IPS-20b (cell line): ENCODE measurements at regions not wholly inside any gene's neighbourhood (a gene's known extent, or its start where the extent isn't known, plus 50 kb on each side); places are given as distances from the start of the nearest gene placed in this dataset.
"Not testable (repeated sequence)": the region's sequence is repeated elsewhere in the genome, so short reads cannot be mapped to it uniquely, and the experiment has no call there.

Experiments used
- H3K27ac ChIP-seq: one replicate; pipeline ENCODE4 v1.5.1; 2013; ENCODE audit warnings: low read length
- H3K27me3 ChIP-seq: 2 replicates; pipeline ENCODE4 v1.6.1; 2013; ENCODE audit warnings: mild to moderate bottlenecking, low read length, inconsistent platforms; ENCODE audit not compliant: insufficient read depth
- H3K36me3 ChIP-seq: 2 replicates; pipeline ENCODE4 v1.6.1; 2013; ENCODE audit warnings: low read depth, mild to moderate bottlenecking, inconsistent platforms, low read length, moderate library complexity; ENCODE audit not compliant: insufficient read depth
- H3K4me1 ChIP-seq: 2 replicates; pipeline ENCODE4 v1.6.1; 2013; ENCODE audit warnings: mild to moderate bottlenecking, control low read depth, inconsistent platforms, low read length, moderate library complexity; ENCODE audit not compliant: insufficient read depth
- H3K4me3 ChIP-seq: 2 replicates; pipeline ENCODE4 v1.5.1; 2013; ENCODE audit warnings: mild to moderate bottlenecking, low read length, inconsistent platforms
- H3K9ac ChIP-seq: 2 replicates; pipeline ENCODE4 v1.6.1; 2013; ENCODE audit warnings: low read depth, mild to moderate bottlenecking, inconsistent platforms, low read length, moderate library complexity
- H3K9me3 ChIP-seq: 2 replicates; pipeline ENCODE4 v1.6.1; 2013; ENCODE audit warnings: mild to moderate bottlenecking, low read depth, low read length, inconsistent platforms; ENCODE audit not compliant: insufficient read depth

- no peaks in the 10 kb centered on the region for H3K36me3 ChIP-seq
- no peak overlapping the region for H3K27ac ChIP-seq
- H3K9ac ChIP-seq, result no peak overlapping the region
- H3K9me3 ChIP-seq, result no peaks in the 10 kb centered on the region
- no peaks in the 10 kb centered on the region for H3K27me3 ChIP-seq
- H3K4me1 ChIP-seq, result peaks cover 14% of the 10 kb centered on the region
- no peak overlapping the region for H3K4me3 ChIP-seq
Observed at GRCh38 chr12:58415716-58416115, 474.3 kb downstream of the ATP23 start.

- Histone ChIP-seq H3K9ac (no peak overlapping the region), H3K9me3 (no peaks in the 10 kb centered on the region), H3K27ac (no peak overlapping the region), H3K36me3 (no peaks in the 10 kb centered on the region), H3K27me3 (no peaks in the 10 kb centered on the region), H3K4me3 (no peak overlapping the region), H3K4me1 (peaks cover 14% of the 10 kb centered on the region)
Observed at GRCh38 chr12:58416236-58416635, 474.9 kb downstream of the ATP23 start.

- H3K4me1 ChIP-seq, result peaks cover 20% of the 10 kb centered on the region
- no peaks in the 10 kb centered on the region for H3K27me3 ChIP-seq
- H3K36me3 ChIP-seq, result no peaks in the 10 kb centered on the region
- H3K9ac ChIP-seq, result no peak overlapping the region
- H3K4me3 ChIP-seq, result no peak overlapping the region
- no peaks in the 10 kb centered on the region; the same call in 1 of the 2 replicates for H3K9me3 ChIP-seq
- no peak overlapping the region for H3K27ac ChIP-seq
Observed at GRCh38 chr12:58419196-58419760, 477.9 kb downstream of the ATP23 start.

- no peak overlapping the region for H3K27ac ChIP-seq
- no peaks in the 10 kb centered on the region for H3K36me3 ChIP-seq
- H3K4me1 ChIP-seq, result peaks cover 24% of the 10 kb centered on the region
- H3K4me3 ChIP-seq, result no peak overlapping the region
- H3K27me3 ChIP-seq, result no peaks in the 10 kb centered on the region
- H3K9me3 ChIP-seq, result no peaks in the 10 kb centered on the region; the same call in 1 of the 2 replicates
- H3K9ac ChIP-seq, result no peak overlapping the region
Observed at GRCh38 chr12:58419905-58420304, 478.5 kb downstream of the ATP23 start.

- H3K9me3 ChIP-seq, result no peaks in the 10 kb centered on the region; the same call in 1 of the 2 replicates
- no peaks in the 10 kb centered on the region for H3K27me3 ChIP-seq
- no peak overlapping the region for H3K4me3 ChIP-seq
- H3K27ac ChIP-seq, result no peak overlapping the region
- no peaks in the 10 kb centered on the region for H3K36me3 ChIP-seq
- H3K9ac ChIP-seq, result no peak overlapping the region
- peaks cover 24% of the 10 kb centered on the region for H3K4me1 ChIP-seq
Observed at GRCh38 chr12:58420503-58420902, 479.1 kb downstream of the ATP23 start.

- H3K9me3 ChIP-seq, result peaks cover 3% of the 10 kb centered on the region; the same call in 1 of the 2 replicates
- no peak overlapping the region for H3K4me3 ChIP-seq
- peaks cover 27% of the 10 kb centered on the region for H3K4me1 ChIP-seq
- no peaks in the 10 kb centered on the region for H3K36me3 ChIP-seq
- no peak overlapping the region for H3K27ac ChIP-seq
- H3K9ac ChIP-seq, result no peak overlapping the region
- no peaks in the 10 kb centered on the region for H3K27me3 ChIP-seq
Observed at GRCh38 chr12:58421990-58422389, 480.6 kb downstream of the ATP23 start.

GRCh38 chr12:58424735-58425392 is 483.5 kb downstream of the ATP23 start:
- H3K4me1 ChIP-seq, result peaks cover 27% of the 10 kb centered on the region
- no peaks in the 10 kb centered on the region for H3K36me3 ChIP-seq
- H3K27me3 ChIP-seq, result no peaks in the 10 kb centered on the region
- H3K27ac ChIP-seq, result no peak overlapping the region
- H3K9me3 ChIP-seq, result peaks cover 5% of the 10 kb centered on the region; the same call in 1 of the 2 replicates
- H3K9ac ChIP-seq, result peak overlapping the region; percentile 12; the same call in 1 of the 2 replicates
- no peak overlapping the region for H3K4me3 ChIP-seq

GRCh38 chr12:58425481-58426392 is 484.4 kb downstream of the ATP23 start:
- no peaks in the 10 kb centered on the region for H3K27me3 ChIP-seq
- H3K36me3 ChIP-seq, result no peaks in the 10 kb centered on the region
- H3K4me3 ChIP-seq, result peak overlapping the region; percentile 2; the same call in 1 of the 2 replicates
- peak overlapping the region; percentile 77 for H3K27ac ChIP-seq
- H3K9ac ChIP-seq, result peak overlapping the region; percentile 29; the same call in 1 of the 2 replicates
- peaks cover 27% of the 10 kb centered on the region for H3K4me1 ChIP-seq
- H3K9me3 ChIP-seq, result peaks cover 5% of the 10 kb centered on the region; the same call in 1 of the 2 replicates

- not testable (repeated sequence) for H3K27ac ChIP-seq, H3K36me3 ChIP-seq, H3K27me3 ChIP-seq, H3K4me3 ChIP-seq, H3K9ac ChIP-seq, H3K9me3 ChIP-seq
- H3K4me1 ChIP-seq, result peaks cover 27% of the 10 kb centered on the region
Observed at GRCh38 chr12:58426437-58426836, 485.1 kb downstream of the ATP23 start.

- Histone ChIP-seq H3K4me1 (no peaks in the 10 kb centered on the region), H3K27me3 (no peaks in the 10 kb centered on the region), H3K36me3 (no peaks in the 10 kb centered on the region), H3K9me3 (no peaks in the 10 kb centered on the region), H3K4me3 (no peak overlapping the region), H3K9ac (no peak overlapping the region), H3K27ac (no peak overlapping the region)
Observed at GRCh38 chr12:58433959-58434358, 486.3 kb downstream of the LRIG3 start.

- H3K9me3 ChIP-seq, result no peaks in the 10 kb centered on the region
- no peak overlapping the region for H3K9ac ChIP-seq
- H3K27ac ChIP-seq, result no peak overlapping the region
- no peak overlapping the region for H3K4me3 ChIP-seq
- H3K36me3 ChIP-seq, result no peaks in the 10 kb centered on the region
- H3K4me1 ChIP-seq, result no peaks in the 10 kb centered on the region
- no peaks in the 10 kb centered on the region for H3K27me3 ChIP-seq
Observed at GRCh38 chr12:58434726-58435125, 485.6 kb downstream of the LRIG3 start.
